Adrenal gland (tissue), 9 donors: ENCODE measurements at regions not wholly inside any gene's neighbourhood (a gene's known extent, or its start where the extent isn't known, plus 50 kb on each side); places are given as distances from the start of the nearest gene placed in this dataset.

Experiments
- DNase-seq, 7 donors: peaks; one replicate each; pipeline ENCODE4 v3.0.0-alpha.2; 2019 to 2020
- H3K27ac ChIP-seq, 5 donors: fragments of 200-600 bp; sonication (generic) in 4 of 5; 1 replicate in 3 of 5; 2 replicates in 2 of 5; pipeline versions ENCODE4 v1.5.1 to v1.8.0; 2016 to 2020; ENCODE audit warnings: mild to moderate bottlenecking in 1 of 5
- H3K27me3 ChIP-seq: fragments of 200-600 bp; 2 replicates; pipeline ENCODE4 v1.8.0; 2021
- H3K36me3 ChIP-seq, 2 donors: fragments of 200-600 bp; replicated peaks in 1 of 2; 1 replicate in 1 of 2; 2 replicates in 1 of 2; pipeline versions ENCODE4 v1.5.1 to v1.8.0; 2018 to 2022
- H3K4me1 ChIP-seq, 2 donors: fragments of 200-600 bp; replicated peaks in 1 of 2; 1 replicate in 1 of 2; 2 replicates in 1 of 2; pipeline versions ENCODE4 v1.5.1 to v1.8.0; 2018 to 2021
- H3K4me3 ChIP-seq, 4 donors: fragments of 200-600 bp; sonication (generic) in 3 of 4; one replicate each; pipeline ENCODE4 v1.5.1; 2016 to 2018
- H3K9me3 ChIP-seq, 3 donors: fragments of 200-600 bp; sonication (generic) in 1 of 3; replicated peaks in 1 of 3; 1 replicate in 2 of 3; 2 replicates in 1 of 3; pipeline versions ENCODE4 v1.5.1 to v1.8.0; 2016 to 2021
- CTCF ChIP-seq, 6 experiments: fragments of 450-650 bp in 4 of 6; fragments of 200-600 bp in 2 of 6; sonication (generic) in 1 of 6; IDR thresholded peaks; 1 replicate in 5 of 6; 2 replicates in 1 of 6; pipeline versions ENCODE4 v1.5.1 to v1.8.0; 2016 to 2021; ENCODE audit warnings: antibody characterized with exemption in 6 of 6, mild to moderate bottlenecking in 2 of 6, moderate library complexity in 1 of 6
- POLR2A ChIP-seq, 2 donors: fragments of 450-650 bp; IDR thresholded peaks; one replicate each; pipeline ENCODE4 v1.6.1; 2017; ENCODE audit warnings: antibody characterized with exemption in 2 of 2, mild to moderate bottlenecking in 2 of 2, moderate library complexity in 1 of 2
- WGBS, 4 donors: extraction: QIAGEN DNeasy Blood & Tissue Kit in 2 of 4; methylation state at CpG; one replicate each; pipeline versions ENCODE4 v1.1.5 to v1.1.7; 2013 to 2017; 5-methylcytosine and 5-hydroxymethylcytosine counted together
- intact Hi-C, 2 donors: fragments of 100-400 bp; cut with DNase I; formaldehyde crosslinking; loops; one replicate each; pipeline versions ENCODE4 v1.14.1 to v1.15.0; 2022 to 2023
- donor health status: healthy with polysubstance abuse.
- donor health status: Bipolar disorder and iron deficiency.
- donor health status: DM: yes; HTN: yes; CAD: no.
- donor health status: DM: no; HTN: no; CAD: no.
- donor health status: DM: no; HTN: no; CAD: no.

- H3K4me3 ChIP-seq: no peak overlapping the region
- H3K4me1 ChIP-seq: no peaks in the 10 kb centered on the region
- 33 to 48% (median 42%) methylated on average over 2 of the region's 2 CpGs for WGBS, 4 donors
- H3K9me3 ChIP-seq: no peaks in the 10 kb centered on the region
- intact Hi-C loops: no loop called here
- H3K36me3 ChIP-seq: no peaks in the 10 kb centered on the region
- TF ChIP-seq CTCF (IDR thresholded peaks at IDR 0.05) (no peak), POLR2A (IDR thresholded peaks at IDR 0.05) (no peak)
- H3K27me3 ChIP-seq: no peaks in the 10 kb centered on the region
- no peak overlapping the region for H3K27ac ChIP-seq
- peak in 1 of 7 donors; percentile 15 for DNase-seq
Measured at GRCh38 chr12:78473136-78473535, 391.4 kb upstream of the SYT1 start.

GRCh38 chr12:78473561-78473960, 391.0 kb upstream of the SYT1 start:
- TF ChIP-seq POLR2A (IDR thresholded peaks at IDR 0.05) (no peak), CTCF (IDR thresholded peaks at IDR 0.05) (no peak)

GRCh38 chr12:78483767-78484315, 380.7 kb upstream of the SYT1 start:
- Histone ChIP-seq H3K27me3 (no peaks in the 10 kb centered on the region), H3K4me1 (no peaks in the 10 kb centered on the region), H3K36me3 (no peaks in the 10 kb centered on the region), H3K27ac (no peak overlapping the region), H3K9me3 (no peaks in the 10 kb centered on the region), H3K4me3 (no peak overlapping the region)
- TF ChIP-seq POLR2A (IDR thresholded peaks at IDR 0.05) (no peak), CTCF (IDR thresholded peaks at IDR 0.05) (no peak)
- intact Hi-C loops: no loop called here
- DNase-seq: no peak
- WGBS, 4 donors: 77 to 83% (median 81%) methylated on average over 8 of the region's 8 CpGs

More at GRCh38 chr12:78473561-78473960, 391.0 kb upstream of the SYT1 start:
- no peak for DNase-seq
- 81 to 88% (median 83%) methylated on average over 4 of the region's 4 CpGs for WGBS, 4 donors
- H3K9me3 ChIP-seq: no peaks in the 10 kb centered on the region
- no peaks in the 10 kb centered on the region for H3K4me1 ChIP-seq
- intact Hi-C loops: no loop called here
- no peak overlapping the region for H3K4me3 ChIP-seq
- no peaks in the 10 kb centered on the region for H3K27me3 ChIP-seq
- H3K27ac ChIP-seq: no peak overlapping the region
- no peaks in the 10 kb centered on the region for H3K36me3 ChIP-seq

GRCh38 chr12:78489990-78490389, 374.6 kb upstream of the SYT1 start:
- no peak for TF ChIP-seq POLR2A (IDR thresholded peaks at IDR 0.05)
- TF ChIP-seq CTCF (IDR thresholded peaks at IDR 0.05): no peak
- 69 to 86% (median 79%) methylated on average over 1 of the region's 1 CpG for WGBS, 4 donors

More at GRCh38 chr12:78489990-78490389, 374.6 kb upstream of the SYT1 start:
- Histone ChIP-seq H3K27me3 (no peaks in the 10 kb centered on the region), H3K36me3 (no peaks in the 10 kb centered on the region), H3K9me3 (no peaks in the 10 kb centered on the region), H3K4me3 (no peak overlapping the region), H3K27ac (no peak overlapping the region), H3K4me1 (no peaks in the 10 kb centered on the region)
- intact Hi-C loops: no loop called here
- DNase-seq: no peak
